ENCODE measurements at regions not wholly inside any gene's neighbourhood (a gene's known extent, or its start where the extent isn't known, plus 50 kb on each side); places are given as distances from the start of the nearest gene placed in this dataset.
"Not testable (repeated sequence)": the region's sequence is repeated elsewhere in the genome, so short reads cannot be mapped to it uniquely, and the experiment has no call there.

DNA sequence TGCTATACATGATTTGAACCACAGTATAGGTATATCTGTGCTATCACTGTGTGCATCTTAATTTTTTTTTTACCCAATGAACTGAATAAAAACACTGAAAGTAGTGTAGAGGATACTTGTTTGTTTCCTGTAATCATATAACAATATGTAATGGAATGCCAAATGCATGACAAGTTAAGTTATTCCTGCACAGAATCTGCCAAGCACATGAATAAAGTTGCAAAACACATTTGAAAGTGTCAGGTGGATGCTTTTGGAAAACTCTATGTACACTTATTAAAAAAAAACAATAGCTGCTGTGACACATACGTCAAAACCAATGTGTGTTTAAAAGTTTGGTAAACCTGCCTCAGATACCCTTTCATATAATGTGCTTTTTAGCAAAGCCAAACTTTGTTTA, 1638.1 kb upstream of the SEL1L start:
- Histone ChIP-seq H3K4me1 (ENCODE audit: control insufficient read depth, insufficient read depth, low read length) (no peaks in the 10 kb centered on the region), H3K36me3 (ENCODE audit: control insufficient read depth in 2 of 2, insufficient read depth in 2 of 2, low read length in 2 of 2) (no peaks in the 10 kb centered on the region), H3K9me3 (ENCODE audit: control insufficient read depth in 2 of 2, low read length in 2 of 2) (no peaks in the 10 kb centered on the region), H3K9ac (ENCODE audit: low read length in 2 of 2) (no peak overlapping the region), H3K27me3 (ENCODE audit: control insufficient read depth in 1 of 2, insufficient read depth in 2 of 2, low read length in 2 of 2) (no peaks in the 10 kb centered on the region), H3K4me3 (ENCODE audit: low read length in 2 of 2) (no peak overlapping the region), H3K27ac (ENCODE audit: low read length) (no peak overlapping the region)

DNA sequence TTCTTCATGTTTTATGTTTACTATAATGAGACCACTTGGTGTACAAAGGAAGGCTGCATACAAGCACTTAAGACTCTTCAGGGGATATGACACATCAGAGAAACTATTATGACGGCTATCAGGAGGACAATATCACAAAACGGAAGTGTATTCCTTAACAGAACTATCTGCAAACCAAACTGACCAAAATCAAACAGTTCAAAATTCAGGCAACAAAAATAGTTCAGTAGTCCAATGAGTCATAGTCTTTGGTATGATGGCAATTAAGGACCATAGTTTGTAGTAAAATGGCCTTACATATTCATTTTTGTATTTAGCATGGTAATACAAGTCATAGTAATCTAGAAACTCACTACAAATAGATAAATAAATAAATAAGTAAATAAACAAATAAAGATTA, 1638.7 kb upstream of the SEL1L start:
- Histone ChIP-seq H3K9ac (ENCODE audit: low read length in 2 of 2) (no peak overlapping the region), H3K9me3 (ENCODE audit: control insufficient read depth in 2 of 2, low read length in 2 of 2) (no peaks in the 10 kb centered on the region), H3K36me3 (ENCODE audit: control insufficient read depth in 2 of 2, insufficient read depth in 2 of 2, low read length in 2 of 2) (no peaks in the 10 kb centered on the region), H3K4me3 (ENCODE audit: low read length in 2 of 2) (no peak overlapping the region), H3K27me3 (ENCODE audit: control insufficient read depth in 1 of 2, insufficient read depth in 2 of 2, low read length in 2 of 2) (no peaks in the 10 kb centered on the region), H3K27ac (ENCODE audit: low read length) (no peak overlapping the region), H3K4me1 (ENCODE audit: control insufficient read depth, insufficient read depth, low read length) (no peaks in the 10 kb centered on the region)

DNA sequence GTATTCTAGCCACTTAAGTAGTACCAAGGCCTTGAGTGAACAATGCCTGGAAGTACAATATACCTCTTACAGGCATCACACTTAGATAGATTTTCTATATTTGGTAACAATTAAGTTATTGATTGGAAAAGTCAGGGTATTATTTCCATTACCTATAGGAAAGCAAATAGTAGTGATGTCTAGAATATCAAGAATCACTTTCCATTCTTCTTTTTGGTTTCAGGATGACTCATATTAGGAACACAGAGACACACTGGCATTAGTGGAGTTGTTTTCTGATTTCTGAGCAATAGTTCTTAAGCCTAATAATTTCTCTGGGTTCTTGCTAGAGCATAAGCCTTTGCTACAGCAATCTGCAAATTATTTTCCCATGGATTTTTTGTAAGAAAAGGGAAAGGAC, 1640.0 kb upstream of the SEL1L start:
- Histone ChIP-seq H3K27me3 (ENCODE audit: control insufficient read depth in 1 of 2, insufficient read depth in 2 of 2, low read length in 2 of 2) (no peaks in the 10 kb centered on the region), H3K9ac (ENCODE audit: low read length in 2 of 2) (no peak overlapping the region), H3K36me3 (ENCODE audit: control insufficient read depth in 2 of 2, insufficient read depth in 2 of 2, low read length in 2 of 2) (no peaks in the 10 kb centered on the region)

DNA sequence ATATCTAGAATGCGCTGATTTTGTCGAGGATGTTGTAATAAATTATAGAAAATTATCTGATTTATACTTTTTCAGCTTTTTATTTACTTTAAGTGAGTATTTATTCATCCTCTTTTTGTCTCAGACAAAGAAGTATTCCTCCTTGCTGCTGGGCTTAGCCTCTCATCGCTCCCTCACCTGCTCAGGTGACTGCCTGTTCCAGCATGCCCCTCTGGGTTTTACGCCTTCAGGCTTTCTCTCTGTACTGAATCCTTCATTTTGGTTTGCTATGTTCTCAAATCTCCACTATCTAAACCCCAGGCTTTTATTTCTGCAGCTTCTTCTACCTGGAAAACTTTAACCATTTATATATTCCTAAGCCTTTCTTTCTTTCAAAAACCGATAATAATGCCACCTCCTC, 1650.9 kb upstream of the SEL1L start:
- H3K27ac ChIP-seq (ENCODE audit: low read length), result no peak overlapping the region
- H3K9ac ChIP-seq (ENCODE audit: low read length in 2 of 2), result no peak overlapping the region
- no peaks in the 10 kb centered on the region for H3K36me3 ChIP-seq (ENCODE audit: control insufficient read depth in 2 of 2, insufficient read depth in 2 of 2, low read length in 2 of 2)
- no peak overlapping the region for H3K4me3 ChIP-seq (ENCODE audit: low read length in 2 of 2)
- no peaks in the 10 kb centered on the region for H3K9me3 ChIP-seq (ENCODE audit: control insufficient read depth in 2 of 2, low read length in 2 of 2)
- H3K27me3 ChIP-seq (ENCODE audit: control insufficient read depth in 1 of 2, insufficient read depth in 2 of 2, low read length in 2 of 2), result no peaks in the 10 kb centered on the region
- H3K4me1 ChIP-seq (ENCODE audit: control insufficient read depth, insufficient read depth, low read length), result no peaks in the 10 kb centered on the region

More for the DNA sequence above, 1640.0 kb upstream of the SEL1L start:
- no peak overlapping the region for H3K27ac ChIP-seq (ENCODE audit: low read length)
- H3K9me3 ChIP-seq (ENCODE audit: control insufficient read depth in 2 of 2, low read length in 2 of 2), result no peaks in the 10 kb centered on the region
- no peak overlapping the region for H3K4me3 ChIP-seq (ENCODE audit: low read length in 2 of 2)
- H3K4me1 ChIP-seq (ENCODE audit: control insufficient read depth, insufficient read depth, low read length), result no peaks in the 10 kb centered on the region

DNA sequence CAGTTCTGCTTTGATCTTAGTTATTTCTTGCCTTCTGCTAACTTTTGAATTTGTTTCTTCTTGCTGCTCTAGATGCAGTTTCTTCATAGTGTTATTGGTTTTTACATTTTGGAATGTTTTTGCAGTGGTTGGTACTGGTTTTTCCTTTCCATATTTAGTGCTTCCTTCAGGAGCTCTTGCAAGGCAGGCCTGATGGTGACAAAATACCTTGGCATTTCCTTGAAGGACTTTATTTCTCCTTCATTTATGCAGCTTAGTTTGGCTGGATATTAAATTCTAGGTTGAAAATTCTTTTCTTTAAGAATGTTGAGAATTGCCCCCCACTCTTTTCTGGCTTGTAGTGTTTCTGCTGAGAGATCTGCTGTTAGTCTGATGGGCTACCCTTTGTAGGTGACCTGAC, 1654.7 kb upstream of the SEL1L start:
- H3K9me3 ChIP-seq (ENCODE audit: control insufficient read depth in 2 of 2, low read length in 2 of 2); H3K4me3 ChIP-seq (ENCODE audit: low read length in 2 of 2); H3K36me3 ChIP-seq (ENCODE audit: control insufficient read depth in 2 of 2, insufficient read depth in 2 of 2, low read length in 2 of 2); H3K9ac ChIP-seq (ENCODE audit: low read length in 2 of 2); H3K27ac ChIP-seq (ENCODE audit: low read length); H3K4me1 ChIP-seq (ENCODE audit: control insufficient read depth, insufficient read depth, low read length); H3K27me3 ChIP-seq (ENCODE audit: control insufficient read depth in 1 of 2, insufficient read depth in 2 of 2, low read length in 2 of 2): not testable (repeated sequence)

DNA sequence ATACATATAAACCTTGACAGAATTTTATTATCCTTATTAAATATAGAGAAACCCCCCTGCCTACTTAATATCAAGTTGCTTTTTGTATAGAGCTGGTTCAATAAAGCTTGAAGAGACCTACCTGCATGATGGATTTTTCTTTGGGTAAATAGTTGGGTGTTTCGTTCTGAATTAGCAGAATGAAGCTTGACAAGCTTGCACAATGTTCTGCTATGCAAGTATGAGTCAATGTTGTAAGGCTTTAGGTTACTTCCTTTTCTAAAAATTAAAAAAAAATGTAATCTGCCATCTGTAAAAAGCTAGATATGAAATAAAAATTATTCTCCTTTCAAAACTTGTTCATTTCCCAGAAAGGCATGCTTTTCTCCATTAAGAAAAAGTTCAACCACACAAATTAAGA, 1662.6 kb upstream of the SEL1L start:
- Histone ChIP-seq H3K36me3 (ENCODE audit: control insufficient read depth in 2 of 2, insufficient read depth in 2 of 2, low read length in 2 of 2) (no peaks in the 10 kb centered on the region), H3K4me3 (ENCODE audit: low read length in 2 of 2) (no peak overlapping the region), H3K27me3 (ENCODE audit: control insufficient read depth in 1 of 2, insufficient read depth in 2 of 2, low read length in 2 of 2) (no peaks in the 10 kb centered on the region), H3K9me3 (ENCODE audit: control insufficient read depth in 2 of 2, low read length in 2 of 2) (no peaks in the 10 kb centered on the region), H3K27ac (ENCODE audit: low read length) (no peak overlapping the region), H3K9ac (ENCODE audit: low read length in 2 of 2) (no peak overlapping the region), H3K4me1 (ENCODE audit: control insufficient read depth, insufficient read depth, low read length) (no peaks in the 10 kb centered on the region)

DNA sequence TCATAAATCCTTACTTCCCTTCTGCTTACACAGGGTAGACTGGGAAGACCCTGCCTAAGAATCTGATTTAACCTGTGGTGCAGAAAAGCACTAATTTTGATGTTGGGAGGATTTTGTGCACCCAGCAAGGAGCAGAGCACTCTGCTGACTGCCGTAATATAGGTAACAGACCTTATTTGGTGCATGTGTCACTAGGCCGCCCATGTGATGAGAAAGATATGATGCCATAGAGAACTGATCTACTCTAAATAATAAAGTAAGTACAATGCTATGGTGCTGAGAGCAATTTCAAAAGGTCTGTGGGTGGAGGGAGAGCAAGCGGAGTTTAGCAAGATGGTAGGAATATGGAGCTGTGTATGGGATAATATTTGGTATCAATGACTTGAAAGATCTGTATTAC, 1663.6 kb upstream of the SEL1L start:
- Histone ChIP-seq H3K27me3 (ENCODE audit: control insufficient read depth in 1 of 2, insufficient read depth in 2 of 2, low read length in 2 of 2) (no peaks in the 10 kb centered on the region), H3K4me3 (ENCODE audit: low read length in 2 of 2) (no peak overlapping the region), H3K9ac (ENCODE audit: low read length in 2 of 2) (no peak overlapping the region), H3K4me1 (ENCODE audit: control insufficient read depth, insufficient read depth, low read length) (no peaks in the 10 kb centered on the region), H3K36me3 (ENCODE audit: control insufficient read depth in 2 of 2, insufficient read depth in 2 of 2, low read length in 2 of 2) (no peaks in the 10 kb centered on the region), H3K9me3 (ENCODE audit: control insufficient read depth in 2 of 2, low read length in 2 of 2) (no peaks in the 10 kb centered on the region), H3K27ac (ENCODE audit: low read length) (no peak overlapping the region)

DNA sequence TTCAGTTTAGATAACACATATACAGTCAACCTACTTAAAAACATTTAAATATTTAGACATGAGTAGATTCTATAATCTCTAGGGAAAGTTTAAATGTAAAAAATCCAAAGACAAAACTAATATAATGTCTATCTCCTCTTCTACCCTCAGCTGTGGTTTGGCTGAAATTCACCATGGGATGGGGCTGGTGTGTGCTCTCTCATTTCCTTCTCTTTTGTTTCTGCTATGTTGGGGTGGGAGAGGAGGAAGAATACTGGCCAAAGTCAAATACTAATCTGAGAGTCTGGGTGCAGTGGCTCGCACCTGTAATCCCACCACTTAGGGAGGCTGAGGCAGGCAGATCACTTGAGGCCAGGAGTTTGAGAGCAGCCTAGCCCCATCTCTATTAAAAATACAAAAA, 1673.9 kb upstream of the SEL1L start:
- Histone ChIP-seq H3K27ac (ENCODE audit: low read length) (no peak overlapping the region), H3K27me3 (ENCODE audit: control insufficient read depth in 1 of 2, insufficient read depth in 2 of 2, low read length in 2 of 2) (no peaks in the 10 kb centered on the region), H3K36me3 (ENCODE audit: control insufficient read depth in 2 of 2, insufficient read depth in 2 of 2, low read length in 2 of 2) (no peaks in the 10 kb centered on the region), H3K9ac (ENCODE audit: low read length in 2 of 2) (no peak overlapping the region), H3K4me3 (ENCODE audit: low read length in 2 of 2) (no peak overlapping the region), H3K9me3 (ENCODE audit: control insufficient read depth in 2 of 2, low read length in 2 of 2) (no peaks in the 10 kb centered on the region), H3K4me1 (ENCODE audit: control insufficient read depth, insufficient read depth, low read length) (no peaks in the 10 kb centered on the region)

DNA sequence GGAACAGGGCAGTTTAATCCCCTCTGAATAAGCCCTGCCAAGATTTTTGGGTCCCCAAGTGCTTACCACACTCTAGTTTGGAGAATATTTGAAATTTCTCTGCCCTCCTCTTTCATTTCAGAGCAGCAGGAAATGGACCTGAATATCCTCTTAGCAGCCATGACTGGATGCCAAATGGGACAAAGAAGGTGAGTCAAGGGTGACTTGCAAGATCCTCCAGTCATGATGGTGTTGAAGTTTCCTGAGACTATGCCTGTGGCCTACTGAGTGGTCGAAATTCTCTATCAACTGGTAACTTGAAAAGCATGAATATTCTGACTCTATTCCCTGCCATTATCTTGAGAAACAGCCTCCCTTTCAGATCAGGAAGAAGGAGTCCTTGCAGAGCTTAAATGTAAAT, 1674.7 kb upstream of the SEL1L start:
- Histone ChIP-seq H3K4me1 (ENCODE audit: control insufficient read depth, insufficient read depth, low read length) (no peaks in the 10 kb centered on the region), H3K27ac (ENCODE audit: low read length) (no peak overlapping the region)

DNA sequence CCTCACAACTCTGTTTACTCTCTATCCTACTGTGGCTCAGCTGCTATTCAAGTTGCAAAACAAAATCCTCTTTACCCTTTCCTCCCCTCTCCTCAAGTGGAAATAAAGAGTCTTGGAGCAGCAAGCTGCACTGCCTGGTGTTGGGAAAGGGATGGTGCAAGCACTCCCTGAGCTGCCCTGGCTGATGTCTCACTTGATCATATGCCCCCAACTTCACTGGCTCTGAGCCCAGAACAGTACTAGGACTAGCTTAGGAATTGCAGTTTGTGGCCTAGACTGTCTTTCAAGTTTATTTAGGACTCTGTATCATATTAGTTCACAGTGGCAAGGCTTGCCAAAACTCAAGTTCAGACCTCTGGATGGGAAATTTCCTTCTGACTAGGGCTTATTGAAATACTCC, 1683.8 kb upstream of the SEL1L start:
- Histone ChIP-seq H3K27me3 (ENCODE audit: control insufficient read depth in 1 of 2, insufficient read depth in 2 of 2, low read length in 2 of 2) (no peaks in the 10 kb centered on the region), H3K4me3 (ENCODE audit: low read length in 2 of 2) (no peak overlapping the region), H3K9ac (ENCODE audit: low read length in 2 of 2) (no peak overlapping the region), H3K36me3 (ENCODE audit: control insufficient read depth in 2 of 2, insufficient read depth in 2 of 2, low read length in 2 of 2) (no peaks in the 10 kb centered on the region), H3K9me3 (ENCODE audit: control insufficient read depth in 2 of 2, low read length in 2 of 2) (no peaks in the 10 kb centered on the region), H3K4me1 (ENCODE audit: control insufficient read depth, insufficient read depth, low read length) (no peaks in the 10 kb centered on the region), H3K27ac (ENCODE audit: low read length) (no peak overlapping the region)

More for the DNA sequence above, 1674.7 kb upstream of the SEL1L start:
- H3K9ac ChIP-seq (ENCODE audit: low read length in 2 of 2), result no peak overlapping the region
- no peaks in the 10 kb centered on the region for H3K36me3 ChIP-seq (ENCODE audit: control insufficient read depth in 2 of 2, insufficient read depth in 2 of 2, low read length in 2 of 2)
- no peaks in the 10 kb centered on the region for H3K27me3 ChIP-seq (ENCODE audit: control insufficient read depth in 1 of 2, insufficient read depth in 2 of 2, low read length in 2 of 2)
- no peaks in the 10 kb centered on the region for H3K9me3 ChIP-seq (ENCODE audit: control insufficient read depth in 2 of 2, low read length in 2 of 2)
- H3K4me3 ChIP-seq (ENCODE audit: low read length in 2 of 2), result no peak overlapping the region

DNA sequence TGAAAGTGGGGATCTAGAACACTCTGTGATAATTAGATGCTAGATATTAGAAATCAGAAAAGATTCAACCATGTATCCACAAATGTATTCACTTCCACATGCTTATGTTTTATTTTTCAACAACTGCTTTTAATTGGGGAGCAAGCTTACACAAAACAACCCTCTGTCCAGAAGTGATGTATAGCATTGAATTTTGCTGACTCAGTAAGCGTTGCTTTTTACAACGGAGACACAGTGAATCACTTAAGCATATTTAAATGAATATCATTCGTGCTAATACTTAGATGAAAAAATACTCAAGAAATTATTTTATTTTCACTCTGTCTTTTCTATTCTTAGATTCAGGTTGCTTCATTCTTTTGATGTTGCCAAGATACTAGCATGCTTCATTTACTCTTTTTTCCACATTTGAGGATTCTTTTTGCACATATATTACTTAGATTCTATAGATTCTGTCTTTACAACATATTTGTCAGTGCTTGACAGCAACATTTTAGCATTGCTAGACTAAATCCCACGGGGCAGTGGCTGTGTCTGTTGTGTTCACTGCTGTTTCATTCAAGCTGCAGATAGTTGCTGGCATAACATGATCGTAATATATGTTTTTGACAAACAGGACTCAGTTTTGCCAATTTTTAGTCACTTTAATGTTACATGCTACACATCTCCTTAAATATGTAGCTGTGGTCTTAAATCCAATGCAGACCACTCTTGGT, 1714.4 kb upstream of the SEL1L start:
- H3K4me1 ChIP-seq (ENCODE audit: control insufficient read depth, insufficient read depth, low read length), result no peaks in the 10 kb centered on the region
- H3K4me3 ChIP-seq (ENCODE audit: low read length in 2 of 2), result no peak overlapping the region
- H3K36me3 ChIP-seq (ENCODE audit: control insufficient read depth in 2 of 2, insufficient read depth in 2 of 2, low read length in 2 of 2), result no peaks in the 10 kb centered on the region
- no peak overlapping the region for H3K9ac ChIP-seq (ENCODE audit: low read length in 2 of 2)
- H3K27me3 ChIP-seq (ENCODE audit: control insufficient read depth in 1 of 2, insufficient read depth in 2 of 2, low read length in 2 of 2), result no peaks in the 10 kb centered on the region
- no peak overlapping the region for H3K27ac ChIP-seq (ENCODE audit: low read length)
- no peaks in the 10 kb centered on the region for H3K9me3 ChIP-seq (ENCODE audit: control insufficient read depth in 2 of 2, low read length in 2 of 2)
